PC-9 (cell line): ENCODE measurements at regions not wholly inside any gene's neighbourhood (a gene's known extent, or its start where the extent isn't known, plus 50 kb on each side); places are given as distances from the start of the nearest gene placed in this dataset.

Experiments used
- CTCF ChIP-seq: fragments of 200-600 bp; sonication (generic); conservative IDR thresholded peaks from 2 replicates; pipeline ENCODE4 v1.6.1; 2017; ENCODE audit warnings: mixed run types, antibody characterized with exemption, mild to moderate bottlenecking, moderate library complexity
- EZH2 ChIP-seq: fragments of 200-600 bp; sonication (generic); IDR thresholded peaks from 2 replicates; pipeline ENCODE4 v1.8.0; 2017; ENCODE audit warnings: antibody characterized with exemption, low read depth

GRCh38 chr4:74559853-74560252, 114.9 kb downstream of the AREG start:
- TF ChIP-seq CTCF: no peak
- no peak for TF ChIP-seq EZH2
